ENCODE measurements at regions not wholly inside any gene's neighbourhood (a gene's known extent, or its start where the extent isn't known, plus 50 kb on each side); places are given as distances from the start of the nearest gene placed in this dataset.
A peak's percentile ranks its signal among the peaks of the same experiment; 100 is the strongest.
"Not testable (repeated sequence)": the region's sequence is repeated elsewhere in the genome, so short reads cannot be mapped to it uniquely, and the experiment has no call there.

DNA sequence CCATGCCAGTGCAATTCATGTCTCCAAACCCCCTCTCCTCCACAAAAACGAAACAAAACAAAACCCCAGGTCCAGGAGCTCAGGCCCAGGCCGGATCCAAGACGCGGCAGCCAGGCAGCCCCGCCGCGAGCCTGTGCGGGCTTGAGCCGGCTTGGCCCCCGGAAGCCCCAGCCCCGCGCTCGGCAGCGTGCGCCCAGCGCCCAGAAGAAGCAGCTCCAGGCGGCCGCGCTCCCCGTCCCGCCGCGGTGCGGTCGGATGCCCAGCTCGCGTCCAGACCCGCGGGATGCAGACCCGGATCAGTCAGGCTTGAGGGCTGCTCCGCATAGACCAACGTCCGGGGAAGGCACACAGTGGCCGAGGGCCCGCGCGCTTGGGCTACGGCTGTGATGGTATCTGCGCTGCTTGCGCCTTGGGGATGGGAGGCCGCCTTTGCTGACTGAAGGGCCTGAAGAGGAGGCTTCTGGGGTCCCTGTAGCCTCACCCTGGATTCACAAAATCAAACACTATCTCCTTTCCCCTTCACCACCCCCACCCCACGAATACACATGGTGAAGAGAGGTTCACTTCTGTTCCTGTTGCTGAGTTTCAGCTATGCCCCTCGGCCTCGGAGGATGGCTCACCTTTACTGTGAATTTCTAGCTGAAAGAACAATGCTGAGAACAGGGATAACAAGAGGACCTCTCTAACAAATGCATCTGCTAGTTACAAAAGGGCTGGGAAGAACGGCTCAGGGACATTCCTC is 79.9 kb upstream of the EN2 start:
- no peak for DNase-seq

DNA sequence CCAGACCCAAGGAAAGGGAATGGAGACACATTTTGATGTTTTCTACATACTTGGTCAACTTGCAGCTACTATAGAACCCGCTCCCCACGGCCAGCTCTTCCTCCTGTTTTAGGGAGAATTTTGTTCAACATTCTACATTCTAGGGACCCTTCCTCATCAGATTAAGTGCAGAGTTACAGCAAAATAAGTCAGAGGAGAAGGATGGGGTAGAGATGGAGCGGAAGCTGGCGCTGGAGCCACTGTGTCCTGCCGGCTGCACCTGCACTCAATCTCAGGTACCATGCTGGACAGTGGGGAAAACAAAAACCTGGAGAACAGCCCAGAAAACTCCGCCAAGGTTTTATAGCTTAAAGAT is 79.4 kb upstream of the EN2 start:
- no peak for DNase-seq

DNA sequence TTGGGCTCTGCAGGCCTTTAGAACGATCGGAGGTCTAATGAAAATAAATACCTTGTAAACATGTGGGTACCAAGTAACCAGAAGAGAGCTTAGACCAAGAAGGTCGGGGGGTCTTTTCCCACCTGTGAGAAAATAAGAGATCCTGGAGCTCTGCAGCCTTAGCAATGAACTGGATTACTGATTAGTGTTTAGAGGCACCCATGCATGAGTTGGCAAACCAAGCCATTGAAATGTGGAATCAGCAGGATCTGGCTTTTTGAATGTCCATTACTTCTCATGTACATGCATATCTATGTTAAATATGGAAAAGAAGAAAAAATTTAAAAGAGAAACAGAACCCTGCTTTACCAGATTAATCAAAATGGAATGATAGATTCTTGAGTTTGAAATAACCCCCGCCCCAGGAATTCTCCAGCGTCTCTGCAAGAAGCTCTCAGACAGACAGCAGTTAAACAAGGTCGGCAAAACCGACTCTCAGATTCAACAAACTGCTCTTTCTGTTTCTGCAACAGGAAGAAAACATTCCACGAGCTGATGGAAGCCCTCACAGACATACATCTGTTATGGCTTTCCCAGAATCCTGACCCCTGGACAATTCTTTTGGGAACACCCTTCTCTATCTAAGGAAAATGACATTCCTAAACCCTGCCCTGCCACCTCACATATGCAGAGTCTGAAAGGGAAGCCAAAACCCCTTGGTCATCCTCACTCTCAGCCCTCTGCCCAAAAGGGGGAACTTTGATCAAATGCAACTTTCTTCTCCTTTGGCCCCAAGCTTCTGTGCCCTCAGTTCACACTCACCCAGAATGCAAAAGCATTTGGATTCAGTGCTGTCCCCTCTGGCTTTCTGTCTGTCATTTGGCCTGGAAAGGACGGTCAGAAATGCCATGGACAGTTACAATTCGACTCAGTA is 78.7 kb upstream of the EN2 start:
- DNase-seq: no peak

DNA sequence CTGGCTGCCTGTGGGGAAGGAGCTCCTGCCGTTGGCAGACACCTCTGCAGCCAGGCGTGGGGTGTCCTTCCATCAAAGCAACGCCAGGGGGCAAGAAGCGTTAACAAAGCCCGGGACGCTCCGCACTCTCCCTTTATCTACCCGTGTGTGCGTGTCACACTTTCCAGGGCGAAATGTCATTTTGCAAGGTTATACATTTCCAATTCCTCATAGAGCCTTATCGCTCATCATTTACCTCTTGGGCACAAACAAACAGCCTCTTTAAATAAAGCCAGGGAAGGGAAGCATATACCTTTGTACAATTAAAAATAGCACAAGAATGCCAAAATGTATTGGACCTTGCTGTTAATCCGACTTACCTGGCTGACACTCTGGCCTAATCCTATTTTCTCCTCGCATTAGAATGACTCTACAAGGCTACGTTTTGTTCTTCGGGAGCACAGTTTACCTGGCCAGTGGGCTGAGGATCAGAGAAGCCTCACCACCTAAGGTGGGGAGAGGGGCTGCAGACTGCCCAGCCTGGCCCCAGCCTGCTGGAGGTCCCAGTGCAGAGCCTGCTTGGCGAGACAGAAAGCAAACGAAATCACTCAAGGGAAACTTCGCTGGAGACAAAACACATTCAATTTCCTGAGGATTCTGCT is 77.6 kb upstream of the EN2 start:
- DNase-seq: peak; percentile 79

DNA sequence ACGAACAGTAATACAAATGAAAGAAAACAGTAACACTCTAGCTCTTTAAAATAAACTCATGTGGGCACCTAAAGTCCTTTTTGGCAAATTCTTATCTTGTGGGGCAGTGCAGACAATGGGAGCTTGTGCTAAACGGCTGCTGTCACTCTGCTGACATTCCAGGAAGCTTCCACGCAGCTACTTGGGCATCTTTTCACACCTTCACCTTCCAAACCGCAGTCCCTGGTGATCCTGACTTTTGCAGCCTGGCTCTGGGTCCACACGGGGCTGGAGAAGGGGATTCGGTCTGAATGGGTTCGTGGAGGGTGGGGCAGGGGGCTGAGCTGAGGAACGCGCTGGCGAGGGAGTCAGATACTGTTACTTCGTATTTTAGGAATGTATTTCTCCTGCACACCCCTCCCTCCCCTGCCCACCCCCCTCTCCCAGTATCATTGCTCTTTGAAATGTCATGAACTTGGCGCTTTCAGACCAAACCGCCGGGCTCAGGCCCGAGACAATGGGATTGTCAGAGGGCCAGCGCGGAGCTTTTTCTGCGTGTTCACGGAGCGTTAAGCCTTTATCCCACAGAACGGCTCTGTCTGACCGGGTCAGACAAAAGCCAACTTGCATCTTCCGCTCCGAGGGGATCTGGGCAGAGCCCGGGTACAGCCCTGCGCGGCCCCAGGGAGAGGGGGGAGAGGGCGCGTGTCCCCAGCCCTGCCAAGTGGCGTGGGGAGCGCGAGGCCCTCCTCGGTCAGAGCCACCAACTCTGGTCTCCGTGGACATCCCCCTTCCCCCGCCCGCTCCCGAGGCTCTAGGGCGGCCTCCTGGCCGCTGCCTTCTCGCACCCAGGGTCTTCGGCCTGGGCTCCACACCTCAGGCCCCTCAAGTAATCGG is 76.7 kb upstream of the EN2 start:
- DNase-seq: no peak

DNA sequence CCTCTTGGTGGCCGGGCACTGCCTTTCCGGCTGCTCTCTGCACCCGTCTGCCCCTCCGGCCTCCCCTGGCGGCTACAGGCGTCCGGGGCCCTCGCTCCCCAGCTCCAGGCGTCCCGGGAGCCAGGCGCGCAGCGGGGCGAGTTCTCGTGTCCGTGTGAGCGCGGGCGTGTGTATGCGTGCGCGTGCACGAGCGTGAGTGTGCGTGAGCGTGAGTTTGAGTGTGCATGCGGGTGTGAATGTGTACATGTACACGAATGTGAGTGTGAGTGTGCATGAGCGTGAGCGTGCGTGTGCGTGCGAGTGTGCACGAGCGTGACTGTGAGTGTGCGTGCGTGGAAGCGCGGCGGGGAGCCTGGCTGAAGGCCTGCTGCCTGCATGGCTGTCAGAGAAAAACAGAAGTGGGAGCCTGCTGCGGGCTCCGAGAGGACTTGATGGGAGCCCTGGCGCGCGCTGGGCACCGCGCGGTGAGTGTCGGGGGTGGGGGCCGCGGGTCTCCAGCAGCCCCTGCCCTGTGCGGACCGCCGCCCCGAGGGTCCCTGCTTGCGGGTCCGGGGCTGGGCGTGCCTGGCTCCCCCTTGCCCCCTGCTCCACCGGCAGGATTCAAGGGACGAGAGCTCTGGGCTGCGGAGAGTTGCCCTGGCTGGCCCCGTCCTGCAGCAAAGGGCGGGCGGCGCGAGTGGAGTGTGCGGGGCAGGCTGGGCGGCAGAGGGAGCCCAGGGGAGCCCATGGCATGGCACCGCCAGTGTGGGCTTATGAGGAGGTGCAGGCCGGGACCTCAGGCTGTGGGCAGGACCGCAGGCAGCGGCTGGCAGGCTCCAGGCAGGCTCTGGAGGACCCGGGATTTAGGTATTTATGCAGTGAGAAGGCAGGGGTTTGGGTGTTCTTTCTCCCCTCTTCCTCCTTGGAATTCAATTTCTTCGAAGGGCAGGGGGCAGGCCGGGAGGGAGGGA is 75.8 kb upstream of the EN2 start:
- no peak for DNase-seq

DNA sequence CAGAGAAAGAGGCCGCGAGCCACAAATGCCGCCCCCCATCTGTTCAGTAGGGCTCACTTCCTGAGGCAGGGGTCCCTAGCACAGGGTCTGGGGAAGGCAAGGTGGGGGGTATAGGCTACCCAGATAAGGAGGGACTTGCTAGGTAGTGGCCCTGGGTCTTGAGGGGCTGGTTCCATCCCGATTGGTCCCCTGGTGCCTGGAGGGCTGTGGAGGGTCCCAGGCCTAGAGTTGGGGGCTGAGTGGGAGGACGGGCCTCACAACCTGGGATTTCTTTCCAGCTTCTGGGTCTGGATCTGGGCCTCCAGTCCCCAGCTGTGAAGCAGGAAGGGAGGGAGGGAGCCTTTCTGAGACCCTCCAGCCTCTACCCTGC is 75.1 kb upstream of the EN2 start:
- no peak for DNase-seq

DNA sequence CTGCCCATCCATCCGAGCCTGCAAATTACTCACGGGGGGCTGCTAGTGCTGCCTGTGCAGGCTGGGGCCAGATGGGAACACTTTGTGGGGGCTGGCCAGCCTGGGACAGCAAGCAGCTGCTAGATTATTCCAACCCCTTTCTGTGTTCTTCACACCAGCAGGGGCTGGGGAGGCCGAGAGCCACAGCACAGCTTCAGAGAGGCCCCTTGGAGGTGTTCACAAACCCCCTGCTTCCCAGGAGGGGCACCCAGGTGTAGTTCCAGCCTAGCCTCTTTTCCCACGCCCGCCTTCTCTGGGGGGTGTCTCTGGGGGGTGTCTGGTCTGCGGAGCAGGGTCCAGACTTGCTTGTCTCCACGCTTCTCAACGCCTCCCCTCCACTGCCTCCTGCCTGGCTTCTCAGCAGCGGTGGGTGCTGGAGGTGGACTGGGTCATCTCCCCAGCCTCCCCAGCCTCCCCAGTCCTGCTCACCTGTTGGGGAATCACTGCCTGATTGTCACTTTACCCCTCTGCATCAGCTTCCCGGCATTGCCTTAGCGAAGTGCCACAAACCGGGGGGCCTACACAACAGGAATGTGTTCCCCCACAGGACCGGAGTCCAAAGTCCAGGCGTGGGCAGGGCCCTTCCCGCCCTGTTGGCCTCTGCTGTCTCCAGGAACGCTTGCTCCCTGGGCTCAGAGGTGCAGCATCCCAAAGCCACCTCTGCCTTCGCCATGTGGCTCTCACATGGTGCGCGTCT is 74.0 kb upstream of the EN2 start:
- no peak for DNase-seq

DNA sequence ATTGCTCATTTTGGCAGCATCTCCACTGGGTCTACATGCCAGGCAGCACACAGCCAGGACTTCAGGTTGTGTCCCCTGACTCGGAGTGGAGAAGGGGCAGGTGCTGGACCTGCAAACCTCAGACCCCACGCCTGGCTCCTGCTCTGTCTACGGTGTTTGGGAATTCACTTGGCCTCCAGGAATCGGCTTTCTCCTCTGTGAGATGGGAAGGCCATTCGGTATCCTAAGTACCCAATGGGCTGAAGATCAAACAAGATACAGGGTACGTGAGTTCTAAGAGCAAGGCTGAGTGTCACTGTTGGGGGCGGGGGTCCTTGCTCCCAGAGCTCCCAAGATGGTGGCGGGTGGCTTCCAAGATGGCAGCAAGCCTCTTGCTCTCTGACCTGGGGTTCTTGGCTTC is 73.2 kb upstream of the EN2 start:
- DNase-seq: no peak

DNA sequence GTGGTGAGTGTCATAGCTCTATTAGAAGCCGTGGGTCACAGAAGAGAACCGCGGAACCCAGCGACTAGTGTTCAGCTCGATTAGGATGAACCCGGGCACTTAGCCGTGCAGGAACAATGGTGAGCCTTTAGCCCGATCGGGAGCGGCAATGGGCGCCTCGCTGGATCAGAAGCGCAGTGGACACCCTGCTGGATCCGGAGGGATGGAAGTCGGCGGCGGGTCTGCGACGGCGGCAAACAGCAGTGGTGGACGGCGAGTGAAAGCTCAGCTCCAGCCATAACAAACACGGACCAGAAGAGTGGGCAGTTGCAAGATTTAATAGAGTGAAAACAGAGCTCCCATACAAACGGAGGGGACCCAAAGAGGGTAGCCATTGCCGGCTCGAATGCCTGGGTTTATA is 72.7 kb upstream of the EN2 start:
- DNase-seq: not testable (repeated sequence)

DNA sequence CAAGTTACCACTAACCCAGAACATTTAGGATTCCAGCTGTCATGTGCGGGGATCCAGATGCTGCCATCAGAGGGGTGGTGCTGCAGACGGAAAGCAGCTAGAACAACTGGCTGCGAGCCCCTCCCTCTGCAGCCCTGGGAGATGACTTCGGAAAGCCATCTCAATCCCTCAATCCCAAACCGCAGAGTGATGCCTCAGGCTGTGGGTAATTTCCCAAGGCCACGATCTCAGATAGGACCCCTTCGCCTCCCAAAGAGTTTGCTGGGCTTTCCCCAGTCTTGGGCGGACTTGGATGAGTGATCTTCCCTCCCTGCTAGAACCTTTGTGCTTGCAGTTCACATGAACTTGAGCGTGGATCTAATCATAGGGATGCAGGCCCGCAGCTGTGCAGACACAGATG is 71.3 kb upstream of the EN2 start:
- no peak for DNase-seq

DNA sequence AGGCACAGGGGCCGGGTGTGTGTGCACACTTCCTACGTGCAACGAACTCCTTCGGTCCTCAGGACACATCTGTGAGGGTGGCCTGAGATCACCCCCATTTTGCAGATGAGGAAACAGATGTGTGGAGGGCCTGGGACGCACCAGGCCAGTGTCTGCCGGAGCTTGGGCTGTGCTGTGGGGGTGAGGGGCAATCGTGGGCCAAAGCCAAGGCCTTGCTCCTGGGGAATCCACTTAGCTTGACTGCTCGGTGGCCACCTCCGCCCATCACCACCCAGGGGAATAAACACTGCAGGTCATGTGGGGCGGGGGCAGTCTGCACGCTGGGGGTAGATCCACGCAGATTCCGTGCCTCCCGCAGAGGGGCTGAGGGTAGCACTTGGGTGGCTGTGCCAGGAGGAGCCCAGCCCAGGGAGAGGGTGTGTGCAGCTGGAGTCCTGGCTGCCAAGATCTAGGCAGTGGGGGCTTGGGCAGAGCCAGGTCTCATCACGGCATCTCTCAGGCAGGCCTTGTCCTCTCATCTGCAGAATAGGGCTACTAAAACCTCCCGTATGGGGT is 70.8 kb upstream of the EN2 start:
- DNase-seq: no peak

DNA sequence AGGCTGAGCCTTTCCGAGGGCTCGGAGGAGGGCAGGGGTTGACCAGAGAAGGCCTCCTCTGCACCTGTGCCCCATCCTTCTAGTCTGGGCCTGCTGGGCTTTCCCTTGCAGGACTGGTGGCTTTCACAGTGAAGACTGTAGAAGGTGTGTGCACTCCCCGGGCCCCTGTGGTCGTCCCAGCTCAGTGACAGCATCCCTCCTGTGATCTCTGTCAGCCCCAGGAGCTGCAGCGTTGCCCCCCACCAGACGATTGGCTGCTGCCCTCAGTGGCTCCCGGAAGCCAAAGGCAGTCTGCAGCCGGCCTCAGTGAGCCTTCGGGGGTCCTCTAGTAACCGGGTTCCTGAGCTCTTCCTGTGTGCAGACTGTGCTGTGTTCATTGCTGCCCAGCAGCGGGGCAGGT is 69.4 kb upstream of the EN2 start:
- no peak for DNase-seq

DNA sequence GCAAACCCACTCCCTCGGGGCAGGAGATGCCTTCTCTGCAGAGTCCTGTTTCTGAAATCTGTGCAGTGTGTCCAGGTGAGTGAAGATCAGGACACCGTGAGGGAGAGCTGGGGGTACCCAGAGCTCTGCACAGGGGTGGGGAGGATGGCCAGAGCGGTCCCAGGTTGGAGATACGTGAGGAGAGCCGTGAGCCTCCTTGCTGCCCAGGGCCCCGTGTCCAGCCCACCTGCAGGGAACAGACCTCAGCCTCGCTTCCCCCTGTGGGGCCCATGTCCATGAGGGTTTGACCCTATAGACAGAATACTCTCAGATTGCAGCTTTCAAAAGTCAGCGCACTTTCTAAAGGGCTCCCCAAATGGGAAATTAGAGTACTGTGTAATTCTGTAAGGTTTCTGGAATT is 66.5 kb upstream of the EN2 start:
- DNase-seq: no peak

DNA sequence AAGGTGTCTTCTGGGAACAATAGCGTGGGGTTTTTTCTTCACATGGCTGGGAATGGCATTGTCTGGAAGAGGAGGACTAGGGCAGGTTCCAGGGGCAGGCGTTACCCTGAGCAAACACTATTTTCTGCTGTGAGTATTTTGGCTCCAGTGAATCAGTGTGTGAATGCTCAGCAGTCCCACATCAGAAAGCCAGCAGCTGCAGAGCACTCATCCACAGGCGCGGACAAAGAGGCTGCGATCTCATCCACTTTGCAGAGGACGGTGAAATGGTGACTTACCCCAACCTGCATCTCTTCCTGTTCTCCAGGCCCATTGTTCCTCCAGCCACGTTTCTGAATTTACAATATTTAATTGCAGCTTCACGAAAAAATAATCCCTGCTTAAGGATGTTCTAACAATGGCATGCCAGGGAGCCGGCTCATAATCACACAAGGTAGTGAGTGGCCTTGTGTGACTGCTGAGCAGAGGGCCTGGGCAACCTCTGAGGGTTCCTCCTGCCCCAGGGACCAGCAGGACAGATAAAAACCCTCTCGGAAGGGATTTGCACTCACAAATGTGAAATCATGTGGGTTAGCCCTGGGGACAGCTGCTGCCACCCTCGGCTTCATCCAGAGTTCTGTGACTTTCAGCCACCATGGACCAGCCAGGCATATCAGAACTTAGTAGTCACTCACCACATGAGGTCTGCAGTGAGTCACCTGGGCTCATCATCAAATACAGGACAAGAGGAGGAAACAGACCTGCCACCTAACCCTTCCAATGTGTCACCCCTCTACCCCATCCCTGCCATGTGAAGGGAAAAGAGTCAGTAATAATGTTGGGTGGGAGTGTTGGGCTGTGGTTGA is 65.0 kb upstream of the EN2 start:
- no peak for DNase-seq

DNA sequence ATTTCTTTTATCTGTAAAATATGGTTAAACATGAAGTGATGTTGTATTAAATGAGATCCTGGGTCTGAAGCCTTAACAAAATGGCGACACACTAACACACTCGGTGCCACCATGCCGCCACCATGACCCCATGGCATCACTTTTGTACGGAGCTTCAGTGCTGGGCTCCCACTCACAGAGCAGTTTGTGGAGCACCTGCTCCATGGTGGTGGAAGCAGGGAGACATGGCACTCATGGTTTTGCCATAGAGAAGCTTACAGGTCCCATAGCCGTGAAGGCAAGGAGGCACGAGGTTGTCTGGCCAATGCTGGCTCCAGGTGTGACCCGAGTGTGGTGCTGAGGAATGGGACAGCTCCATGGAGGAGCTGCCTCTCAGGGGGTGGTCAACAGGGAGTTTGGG is 63.5 kb upstream of the EN2 start:
- no peak for DNase-seq

DNA sequence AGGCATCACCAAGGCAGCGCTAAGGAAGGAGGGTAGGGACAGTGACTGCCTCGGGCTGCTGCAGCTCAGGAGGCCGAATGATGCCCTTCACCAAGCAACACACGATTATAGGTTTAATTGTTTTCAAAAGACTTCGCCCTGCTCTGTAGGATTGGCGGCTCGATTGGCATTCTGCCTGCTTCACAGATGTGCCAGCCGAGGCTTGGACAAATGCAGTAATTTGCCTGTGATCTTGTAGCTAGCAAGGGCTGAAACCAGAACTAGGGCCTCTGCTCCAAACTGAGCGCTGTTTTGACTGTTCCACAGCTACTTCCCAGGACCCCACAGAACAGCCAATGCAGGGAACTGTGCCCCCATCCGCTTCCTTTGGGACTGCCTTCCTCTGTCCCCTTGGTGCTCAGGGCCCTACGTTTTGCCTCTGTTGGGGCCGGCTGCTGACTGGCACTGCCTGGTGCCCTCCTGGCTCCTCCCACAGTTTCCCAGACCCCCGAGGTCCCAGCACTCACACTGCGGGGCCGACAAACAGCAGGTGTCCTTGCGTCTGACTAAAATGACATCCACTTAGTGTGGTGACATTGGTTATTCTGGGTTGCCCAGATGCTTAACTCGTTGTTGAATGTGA is 62.6 kb upstream of the EN2 start:
- no peak for DNase-seq

DNA sequence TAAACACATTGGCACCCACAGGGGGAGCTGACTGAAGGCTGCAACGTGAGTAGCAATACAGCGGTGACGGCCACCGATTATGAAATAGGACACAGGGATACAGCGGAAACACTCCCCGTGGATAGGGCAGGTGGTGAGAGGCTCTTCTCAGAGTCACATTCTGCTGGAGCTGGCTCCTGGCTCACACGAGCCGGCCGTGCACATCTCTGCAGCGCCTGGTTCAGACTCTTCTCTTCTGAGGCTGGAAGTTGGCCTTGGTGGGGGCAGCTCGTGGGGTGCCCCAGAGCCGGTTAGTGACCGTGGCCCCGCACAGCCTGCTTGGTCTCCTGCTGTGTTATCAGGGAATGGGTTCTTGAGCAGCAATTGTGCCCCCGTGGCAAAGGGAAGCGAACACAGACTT is 61.3 kb upstream of the EN2 start:
- no peak for DNase-seq

All from activated CD4-positive, alpha-beta T cell treated with anti-CD3 and anti-CD28 coated beads, Interleukin-10, Interleukin-2, amounts not matched to agents 100 ng/mL and 50 ng/mL, durations not matched to agents 16 hours and 8 hours (primary cell).